GM19452 (cell line): ENCODE measurements at regions not wholly inside any gene's neighbourhood (a gene's known extent, or its start where the extent isn't known, plus 50 kb on each side); places are given as distances from the start of the nearest gene placed in this dataset.

Experiments used
- ATAC-seq: cut with Tn5 transposase; IDR thresholded peaks from one replicate; pipeline ENCODE4 v1.9.1; 2021; ENCODE audit not compliant: unreplicated experiment

DNA sequence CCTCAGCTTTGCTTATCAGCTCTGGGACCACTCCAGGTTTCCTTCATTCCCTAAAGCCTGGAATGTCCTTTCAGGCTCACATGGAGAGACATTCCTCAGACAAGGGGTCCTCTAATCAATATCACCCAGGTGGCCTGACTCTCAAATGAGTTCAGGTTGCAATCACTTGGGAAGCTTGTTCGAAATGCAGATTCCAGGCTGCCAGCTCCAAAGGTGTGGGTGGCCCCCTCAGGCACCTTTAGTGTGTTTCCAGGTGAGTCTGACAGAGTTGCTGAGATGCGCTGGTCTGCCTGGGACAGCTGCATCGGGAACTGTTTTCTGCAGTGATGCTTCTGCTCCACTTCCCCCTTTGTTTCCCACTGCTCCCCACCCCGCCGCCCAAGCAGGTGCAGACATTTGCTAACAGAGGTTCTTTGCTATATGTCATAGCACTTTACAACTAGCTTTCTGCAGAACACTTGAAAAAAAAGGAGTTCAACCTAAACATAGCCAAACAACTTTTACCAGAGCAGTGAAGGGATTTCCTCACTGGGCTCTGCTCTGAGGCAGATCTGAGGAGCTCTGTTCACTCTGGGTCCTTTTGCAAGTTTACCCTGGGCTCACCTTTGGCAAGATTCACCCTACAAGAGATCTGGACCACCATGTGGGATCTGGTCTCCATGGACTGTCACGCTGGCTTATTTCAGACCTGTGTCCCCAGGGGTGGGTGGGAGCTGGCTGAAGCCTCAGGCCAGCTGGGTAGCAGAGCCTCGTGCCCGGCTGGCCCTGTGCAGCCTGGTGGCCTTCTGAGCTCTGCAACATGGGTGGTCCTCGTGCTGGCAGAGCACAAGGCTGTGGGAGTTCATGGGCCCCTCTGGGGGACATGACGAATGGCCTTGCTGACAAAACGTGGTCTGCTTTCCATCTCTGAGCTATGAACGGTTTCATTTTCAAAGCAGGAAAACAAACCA lies 539.6 kb downstream of the CCDC171 start:
- no peak for ATAC-seq

DNA sequence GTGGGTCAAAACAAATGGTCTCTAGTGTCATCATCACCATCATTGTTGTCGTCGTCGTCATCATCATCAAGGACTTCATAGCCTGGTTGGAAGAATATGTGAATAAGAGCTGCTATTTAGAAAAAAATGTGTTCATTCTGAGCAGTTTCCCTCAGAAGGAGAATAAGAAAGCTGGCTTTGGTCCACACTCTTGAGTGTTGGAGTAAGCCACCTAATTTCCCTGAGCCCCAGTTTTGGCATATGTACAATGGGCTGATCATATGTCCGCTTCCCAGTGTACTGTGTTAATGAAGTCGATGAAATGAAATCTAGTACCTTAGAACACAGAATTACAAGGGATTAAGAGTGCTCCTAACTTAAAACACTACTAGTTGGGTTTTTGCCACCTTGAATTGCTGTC lies 545.5 kb downstream of the CCDC171 start:
- ATAC-seq: no peak

GRCh38 chr9:16099732-16100536 lies 547.1 kb downstream of the CCDC171 start:
- ATAC-seq: no peak

GRCh38 chr9:16100537-16101091 lies 547.8 kb downstream of the CCDC171 start:
- no peak for ATAC-seq

DNA sequence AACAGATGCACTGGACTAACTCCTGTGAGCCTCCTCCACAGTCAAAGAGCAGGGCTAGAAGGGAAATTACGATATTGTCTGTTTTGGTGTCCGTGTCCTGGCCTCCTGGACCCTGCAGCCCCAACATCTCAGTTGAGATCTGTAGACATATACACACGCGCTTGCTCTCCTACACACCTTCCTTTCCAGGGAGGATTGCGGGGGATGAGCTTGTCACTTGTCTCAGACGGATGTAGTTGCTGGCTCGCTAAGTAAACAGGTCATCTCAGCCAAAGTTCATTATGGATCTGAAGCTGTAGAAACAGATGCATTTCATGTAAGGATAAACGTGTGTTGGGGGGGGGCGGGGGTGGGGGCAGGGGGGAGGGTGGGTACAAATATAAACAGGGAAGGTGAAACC lies 549.3 kb downstream of the CCDC171 start:
- no peak for ATAC-seq

- ATAC-seq: no peak
Observed at GRCh38 chr9:16103620-16104397, 551.0 kb downstream of the CCDC171 start.

DNA sequence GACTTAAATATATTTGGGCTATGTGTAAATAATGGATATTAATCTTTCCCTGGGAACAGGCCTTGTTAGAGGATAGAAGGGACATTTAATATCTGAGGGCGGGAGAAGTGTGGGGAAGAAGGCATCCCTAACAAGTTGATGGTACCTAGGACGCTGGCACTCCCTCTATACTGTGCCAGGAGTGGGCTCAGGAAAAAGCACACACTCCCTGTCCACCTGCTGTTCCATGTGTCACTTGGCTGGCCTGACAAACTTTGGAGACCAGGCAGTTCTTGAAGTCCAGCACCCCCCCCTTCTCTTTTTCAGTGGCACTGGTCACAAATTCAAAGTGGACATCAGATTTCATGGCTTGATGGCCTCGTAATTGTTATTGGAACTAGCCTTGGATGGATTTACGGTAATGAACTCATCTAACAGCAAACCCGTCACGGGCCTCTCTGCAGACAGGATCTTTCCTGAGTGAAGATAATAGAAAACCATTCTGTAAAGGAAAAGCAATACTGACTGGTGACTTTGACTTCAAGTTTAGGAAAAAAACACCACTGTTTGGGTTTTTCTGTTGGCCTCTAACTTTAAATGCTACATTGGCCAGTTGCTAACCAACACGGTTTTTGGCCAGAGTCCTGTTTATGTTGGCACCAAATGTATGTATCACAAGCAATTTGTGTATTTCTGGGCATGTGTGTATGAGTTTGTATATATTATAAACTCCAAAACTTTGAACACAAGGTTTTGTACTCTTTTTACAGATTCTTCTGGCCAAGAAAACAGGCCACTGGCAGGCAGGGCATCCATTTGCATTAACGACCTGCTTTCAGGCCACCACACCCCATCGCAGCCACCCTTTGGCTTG lies 552.6 kb downstream of the CCDC171 start:
- ATAC-seq: no peak

GRCh38 chr9:16106021-16106571 lies 553.3 kb downstream of the CCDC171 start:
- no peak for ATAC-seq

- ATAC-seq: no peak
Observed at GRCh38 chr9:16112116-16112515, 559.3 kb downstream of the CCDC171 start.

- no peak for ATAC-seq
Observed at GRCh38 chr9:16115994-16116393, 563.2 kb downstream of the CCDC171 start.

- ATAC-seq: no peak
Observed at GRCh38 chr9:16118043-16118442, 565.2 kb downstream of the CCDC171 start.

GRCh38 chr9:16119261-16120230 lies 566.7 kb downstream of the CCDC171 start:
- no peak for ATAC-seq

DNA sequence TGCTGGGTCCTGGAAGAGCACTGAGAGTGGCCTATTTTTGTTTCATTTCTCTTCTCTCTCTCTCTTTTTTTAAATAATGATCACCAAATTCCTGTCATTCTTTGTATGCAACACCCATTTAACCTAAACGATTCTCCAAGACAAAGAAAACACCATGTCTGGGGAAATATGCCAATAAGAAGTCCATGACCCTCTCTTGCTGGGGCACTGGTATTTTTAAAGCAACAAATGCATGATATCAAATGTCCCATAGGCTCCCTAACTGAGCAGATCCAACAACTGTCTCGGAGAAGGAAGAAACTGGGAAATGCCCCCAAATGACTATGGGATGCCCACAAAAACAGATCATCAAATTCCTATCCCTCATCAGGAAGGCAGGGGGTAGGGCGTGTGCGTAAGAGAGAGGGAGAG lies 567.4 kb downstream of the CCDC171 start:
- no peak for ATAC-seq

DNA sequence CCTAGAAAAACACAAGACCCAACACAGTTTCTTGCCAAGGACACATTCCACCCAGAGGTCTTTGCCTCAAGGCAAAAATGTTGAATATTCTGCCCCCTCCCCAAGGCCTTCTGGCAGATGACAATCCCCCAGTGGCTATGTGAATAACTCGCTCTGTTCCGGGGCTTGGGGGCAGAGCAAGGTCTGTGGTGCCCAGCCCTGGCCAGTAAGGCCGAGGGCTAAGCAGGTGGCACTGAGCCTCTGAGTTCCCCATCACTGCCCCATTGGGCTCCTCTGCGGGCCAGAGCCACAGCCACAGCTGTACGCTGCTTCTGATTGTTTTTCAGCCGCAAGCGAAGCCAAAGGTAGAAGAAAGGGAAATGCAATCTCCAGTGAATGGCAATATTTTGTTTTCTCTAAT lies 567.9 kb downstream of the CCDC171 start:
- no peak for ATAC-seq

DNA sequence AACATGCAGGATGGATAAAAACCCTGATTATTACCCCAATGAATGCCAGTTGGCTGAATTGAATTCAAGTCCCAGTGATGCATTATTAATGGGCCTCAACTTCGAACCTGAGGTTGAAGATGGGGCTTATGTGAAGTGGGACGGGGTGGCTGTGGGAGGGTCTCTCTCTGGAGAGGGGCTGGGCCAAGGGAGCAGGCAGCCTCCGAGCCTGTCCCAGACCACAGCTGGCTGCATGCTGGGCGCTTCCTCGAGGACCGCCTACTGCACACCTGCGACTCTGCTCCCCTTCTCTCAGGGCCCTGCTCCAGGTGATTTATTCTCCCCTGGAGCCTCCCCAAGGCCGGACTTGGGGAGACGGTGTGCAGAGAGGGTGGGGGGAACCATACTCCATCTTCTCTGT lies 568.3 kb downstream of the CCDC171 start:
- ATAC-seq: no peak

DNA sequence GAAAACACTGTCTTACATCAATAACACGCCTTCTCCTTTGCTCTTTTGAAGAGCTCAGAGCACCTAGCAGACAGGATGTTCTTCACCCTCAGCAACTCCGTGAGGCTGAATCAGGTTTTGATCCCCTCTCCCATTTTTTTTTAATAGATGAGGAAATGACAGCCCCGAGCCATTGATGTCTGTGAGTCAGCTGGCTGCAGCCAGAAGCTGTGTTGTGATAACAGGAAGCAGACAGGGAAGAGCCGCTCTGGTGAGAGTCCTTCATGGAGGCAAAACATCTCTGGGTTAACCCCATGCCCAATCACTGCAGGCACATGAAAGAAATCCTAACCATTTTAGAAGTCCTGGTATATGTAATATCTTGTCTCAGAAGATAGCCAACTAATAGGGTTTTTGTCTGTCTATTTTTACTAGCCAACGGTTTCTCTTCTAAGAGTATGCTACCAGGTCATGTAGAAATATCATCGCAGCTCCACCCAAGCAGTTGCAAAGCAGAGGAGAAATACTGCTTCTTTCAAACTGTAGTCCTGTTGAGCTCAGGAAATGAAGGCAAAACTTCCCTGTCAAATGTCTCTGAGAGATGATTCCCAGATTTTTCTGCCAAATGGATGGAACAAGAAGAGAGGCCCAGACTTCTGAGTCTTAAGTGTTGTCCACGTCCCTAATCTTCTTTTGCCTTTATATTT lies 568.9 kb downstream of the CCDC171 start:
- no peak for ATAC-seq

DNA sequence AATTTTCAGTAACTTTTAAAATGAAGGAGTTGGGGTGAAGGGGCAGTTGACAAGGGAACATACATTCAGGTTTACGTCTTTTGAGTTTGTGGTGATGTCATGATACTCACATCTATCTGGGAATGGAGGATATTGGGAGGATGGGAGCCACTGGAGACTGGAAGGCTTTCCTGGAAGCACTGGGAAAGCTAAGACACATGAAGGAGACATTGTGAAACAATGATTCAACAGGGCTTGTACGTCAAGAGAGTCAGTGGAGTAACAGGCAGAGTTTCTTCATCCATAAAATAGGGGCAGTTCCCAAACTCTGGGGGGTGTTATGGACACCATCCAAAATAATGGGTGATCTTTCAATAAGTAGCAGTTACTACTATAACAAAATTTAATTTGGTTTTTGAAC lies 572.8 kb downstream of the CCDC171 start:
- no peak for ATAC-seq

DNA sequence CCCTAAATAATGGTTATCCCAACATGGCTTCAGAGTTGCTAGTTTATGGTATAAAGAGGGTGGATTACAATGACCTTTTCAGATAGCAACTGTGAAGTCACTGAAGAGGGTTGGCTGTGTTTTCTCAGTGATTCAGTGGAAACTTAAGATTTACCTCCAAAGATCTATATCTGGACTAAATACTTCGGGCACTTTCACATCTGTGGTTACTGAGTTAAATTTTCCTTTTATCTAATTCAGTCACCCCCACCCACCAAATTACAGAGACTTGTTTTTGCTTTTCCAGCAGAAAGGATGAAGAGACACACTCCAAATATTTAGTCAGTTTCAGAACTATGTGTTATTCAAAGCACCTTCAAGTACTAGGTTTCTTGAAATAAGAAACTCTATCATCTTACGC lies 573.2 kb downstream of the CCDC171 start:
- no peak for ATAC-seq
